GM19043 (cell line): ENCODE measurements at regions not wholly inside any gene's neighbourhood (a gene's known extent, or its start where the extent isn't known, plus 50 kb on each side); places are given as distances from the start of the nearest gene placed in this dataset.

Source experiments
- ATAC-seq: cut with Tn5 transposase; IDR thresholded peaks from one replicate; pipeline ENCODE4 v1.9.1; 2021; ENCODE audit warnings: low read depth; ENCODE audit not compliant: unreplicated experiment

GRCh38 chr4:133263104-133263503 lies 114.0 kb downstream of the PCDH10 start:
- ATAC-seq: no peak

- no peak for ATAC-seq
Observed at GRCh38 chr4:133247861-133248260, 98.8 kb downstream of the PCDH10 start.

GRCh38 chr4:133245226-133245625 lies 96.1 kb downstream of the PCDH10 start:
- no peak for ATAC-seq
